Keratinocyte (primary cell): ENCODE measurements at regions not wholly inside any gene's neighbourhood (a gene's known extent, or its start where the extent isn't known, plus 50 kb on each side); places are given as distances from the start of the nearest gene placed in this dataset.

Experiments used
- DNase-seq: peaks from one replicate; pipeline ENCODE4 v3.0.0-alpha.2; 2011; ENCODE audit warnings: low read depth, missing footprints, low spot score
- FAIRE-seq: peaks from 2 replicates; lab custom pipeline; 2011; peaks lifted over from hg19 to GRCh38; lab: Jason Lieb, UNC
- H2AFZ ChIP-seq: 2 replicates; pipeline ENCODE4 v1.6.0; 2012; ENCODE audit warnings: low read length, control low read depth, inconsistent platforms; ENCODE audit not compliant: control insufficient read depth
- H3K27ac ChIP-seq: 2 replicates; pipeline ENCODE4 v1.5.1; 2011; ENCODE audit warnings: low read length; ENCODE audit not compliant: control insufficient read depth, insufficient read depth
- H3K27me3 ChIP-seq: 3 replicates; pipeline ENCODE4 v1.6.0; 2011; ENCODE audit warnings: low read length; ENCODE audit not compliant: control insufficient read depth, insufficient read depth; ENCODE audit errors: extremely low read depth
- H3K36me3 ChIP-seq, 2 experiments: 2 replicates in 1 of 2; 3 replicates in 1 of 2; pipeline ENCODE4 v1.5.1; 2011; ENCODE audit warnings: low read length in 2 of 2, mild to moderate bottlenecking in 1 of 2; ENCODE audit not compliant: control insufficient read depth in 2 of 2, insufficient read depth in 2 of 2; ENCODE audit errors: extremely low read depth in 1 of 2
- H3K4me1 ChIP-seq: 3 replicates; pipeline ENCODE4 v1.5.1; 2011; ENCODE audit warnings: low read length; ENCODE audit not compliant: control insufficient read depth, insufficient read depth; ENCODE audit errors: extremely low read depth
- H3K4me2 ChIP-seq: 3 replicates; pipeline ENCODE4 v1.6.0; 2011; ENCODE audit warnings: low read depth, low read length; ENCODE audit not compliant: control insufficient read depth, insufficient read depth; ENCODE audit errors: extremely low read depth
- H3K4me3 ChIP-seq, 3 experiments: fragments of 200-600 bp in 1 of 3; sonication (generic) in 1 of 3; 2 replicates in 2 of 3; 3 replicates in 1 of 3; pipeline ENCODE4 v1.5.1; 2011 to 2016; ENCODE audit warnings: low read length in 3 of 3, mild to moderate bottlenecking in 3 of 3, control low read depth in 2 of 3, inconsistent platforms in 1 of 3, low read depth in 1 of 3, mixed read lengths in 1 of 3, mixed run types in 1 of 3, moderate library complexity in 1 of 3; ENCODE audit not compliant: control insufficient read depth in 2 of 3, insufficient read depth in 2 of 3; ENCODE audit errors: extremely low read depth in 1 of 3
- H3K79me2 ChIP-seq: 2 replicates; pipeline ENCODE4 v1.6.0; 2012; ENCODE audit warnings: low read length; ENCODE audit not compliant: control insufficient read depth, insufficient read depth
- H3K9ac ChIP-seq: 3 replicates; pipeline ENCODE4 v1.6.0; 2011; ENCODE audit warnings: low read length; ENCODE audit not compliant: control insufficient read depth, insufficient read depth; ENCODE audit errors: extremely low read depth
- H3K9me1 ChIP-seq: 3 replicates; pipeline ENCODE4 v1.6.0; 2011; ENCODE audit warnings: low read length; ENCODE audit not compliant: control insufficient read depth, insufficient read depth; ENCODE audit errors: extremely low read depth
- H3K9me3 ChIP-seq: 2 replicates; pipeline ENCODE4 v1.5.1; 2012; ENCODE audit warnings: low read depth, low read length; ENCODE audit not compliant: control insufficient read depth
- H4K20me1 ChIP-seq: 3 replicates; pipeline ENCODE4 v1.6.0; 2011; ENCODE audit warnings: low read length; ENCODE audit not compliant: control insufficient read depth, insufficient read depth; ENCODE audit errors: extremely low read depth
- CTCF ChIP-seq, 3 experiments: IDR thresholded peaks in 1 of 3; conservative IDR thresholded peaks in 1 of 3; optimal IDR thresholded peaks in 1 of 3; 2 replicates in 2 of 3; 3 replicates in 1 of 3; pipeline versions ENCODE3 to v1.5.1; 2011; ENCODE audit warnings: low read length in 3 of 3, mild to moderate bottlenecking in 3 of 3, moderate library complexity in 2 of 3, control low read depth in 1 of 3, inconsistent platforms in 1 of 3; ENCODE audit not compliant: insufficient read depth in 2 of 3; ENCODE audit errors: extremely low read depth in 1 of 3
- EZH2 ChIP-seq: IDR thresholded peaks from one replicate; pipeline ENCODE4 v1.6.1; 2012; ENCODE audit warnings: inconsistent platforms, mild to moderate bottlenecking, low read length, moderate library complexity
- dilution Hi-C: fragments of 300-500 bp; cut with MboI; formaldehyde crosslinking; loops from one replicate; pipeline ENCODE4 v1.7.0; 2020; ENCODE audit warnings: low sequenced_read_pairs; ENCODE audit not compliant: extremely low pct_ligation_motif_present

DNA sequence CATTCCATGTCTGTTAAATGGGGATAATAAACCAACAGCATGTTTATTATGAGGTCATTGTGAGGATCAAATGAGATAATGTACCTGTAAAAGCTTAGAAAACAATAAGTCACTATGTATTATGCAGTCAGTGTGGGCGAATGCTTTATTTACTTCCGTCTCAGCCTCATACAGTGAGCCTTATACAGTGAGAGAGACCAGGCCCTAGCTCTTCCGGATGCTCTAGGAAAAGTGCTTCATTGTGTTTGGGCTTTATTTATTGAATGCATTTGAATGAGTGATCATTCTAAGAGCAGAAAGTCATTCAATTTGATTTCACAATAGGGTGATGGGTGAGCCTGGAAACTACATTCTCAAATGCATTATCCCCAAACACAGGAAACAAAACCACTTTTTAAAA is 603.9 kb upstream of the FANCL start:
- H3K27me3 ChIP-seq, result no peaks in the 10 kb centered on the region
- no peaks in the 10 kb centered on the region for H4K20me1 ChIP-seq
- H3K9me1 ChIP-seq, result no peaks in the 10 kb centered on the region
- no peaks in the 10 kb centered on the region for H3K9me3 ChIP-seq
- H3K36me3 ChIP-seq, result no peaks in the 10 kb centered on the region
- TF ChIP-seq CTCF (optimal IDR thresholded peaks at IDR 0.05 in 1 of 3, IDR thresholded peaks at IDR 0.05 in 1 of 3, conservative IDR thresholded peaks at IDR 0.05 in 1 of 3; ENCODE audit: extremely low read depth in 1 of 3, insufficient read depth in 2 of 3, low read length in 3 of 3) (no peak), EZH2 (no peak)
- H3K79me2 ChIP-seq, result no peaks in the 10 kb centered on the region
- H3K4me1 ChIP-seq, result no peaks in the 10 kb centered on the region
- no peak overlapping the region for H3K9ac ChIP-seq
- no peak overlapping the region for H3K27ac ChIP-seq
- no peak overlapping the region for H2AFZ ChIP-seq
- FAIRE-seq (no peak), DNase-seq (no peak)
- H3K4me2 ChIP-seq, result no peak overlapping the region
- dilution Hi-C loops, result no loop called here
- no peak overlapping the region for H3K4me3 ChIP-seq

DNA sequence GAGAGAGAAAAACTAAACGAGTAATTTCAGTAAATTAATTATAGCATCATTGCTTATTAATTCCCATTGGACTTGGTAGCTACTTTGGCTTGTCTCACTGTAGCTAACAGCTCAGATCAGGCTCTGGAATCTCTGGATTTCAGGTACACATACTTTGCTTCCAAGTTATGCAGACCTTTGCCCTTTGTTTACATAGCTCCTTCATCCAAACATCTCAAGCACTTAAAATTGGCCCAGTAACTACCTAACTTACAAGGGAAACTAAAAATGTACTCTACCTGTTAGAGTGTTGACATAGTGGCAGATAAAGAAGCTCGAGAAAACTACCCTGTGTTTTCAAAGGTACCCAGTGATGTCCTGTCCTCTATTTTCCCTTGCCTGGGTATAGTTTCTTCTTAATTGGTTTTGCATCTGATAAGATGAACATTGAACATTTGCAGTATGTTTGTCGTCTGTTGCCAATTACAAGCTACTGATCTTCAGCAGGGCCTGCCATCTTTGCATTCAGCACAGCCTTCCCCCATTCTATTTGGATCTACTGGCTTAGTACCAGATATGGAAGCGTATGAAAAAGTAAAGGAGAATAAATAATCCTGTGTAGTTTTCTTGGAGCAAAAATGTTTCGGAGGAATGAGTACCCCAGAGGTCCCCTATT is 601.5 kb upstream of the FANCL start:
- no peak for DNase-seq
- Histone ChIP-seq H3K36me3 (no peaks in the 10 kb centered on the region), H3K79me2 (no peaks in the 10 kb centered on the region), H3K27ac (no peak overlapping the region), H4K20me1 (no peaks in the 10 kb centered on the region), H3K27me3 (no peaks in the 10 kb centered on the region), H3K9me1 (no peaks in the 10 kb centered on the region), H3K4me2 (no peak overlapping the region), H3K9me3 (no peaks in the 10 kb centered on the region), H2AFZ (no peak overlapping the region), H3K9ac (no peak overlapping the region), H3K4me3 (no peak overlapping the region), H3K4me1 (no peaks in the 10 kb centered on the region)
- FAIRE-seq, result no peak
- dilution Hi-C loops, result no loop called here
- no peak for TF ChIP-seq EZH2
- TF ChIP-seq CTCF (optimal IDR thresholded peaks at IDR 0.05 in 1 of 3, IDR thresholded peaks at IDR 0.05 in 1 of 3, conservative IDR thresholded peaks at IDR 0.05 in 1 of 3; ENCODE audit: extremely low read depth in 1 of 3, insufficient read depth in 2 of 3, low read length in 3 of 3), result no peak
